Gastroesophageal sphincter (tissue), 3 donors: ENCODE measurements at regions not wholly inside any gene's neighbourhood (a gene's known extent, or its start where the extent isn't known, plus 50 kb on each side); places are given as distances from the start of the nearest gene placed in this dataset.

Experiments used
- CTCF ChIP-seq, 4 experiments: fragments of 200-600 bp in 2 of 4; fragments of 450-650 bp in 2 of 4; sonication (generic) in 1 of 4; IDR thresholded peaks; one replicate each; pipeline ENCODE4 v1.5.1; 2017 to 2019; ENCODE audit warnings: antibody characterized with exemption in 4 of 4, mild to moderate bottlenecking in 2 of 4, moderate library complexity in 2 of 4
- EP300 ChIP-seq: sonication (generic); formaldehyde crosslinking; IDR thresholded peaks from one replicate; pipeline ENCODE4 v1.6.1; 2017; ENCODE audit warnings: antibody characterized with exemption, mild to moderate bottlenecking
- POLR2A ChIP-seq, 2 donors: fragments of 450-650 bp; IDR thresholded peaks; one replicate each; pipeline ENCODE4 v1.6.1; 2017; ENCODE audit warnings: antibody characterized with exemption in 2 of 2, mild to moderate bottlenecking in 2 of 2, moderate library complexity in 1 of 2
- POLR2AphosphoS5 ChIP-seq: sonication (generic); formaldehyde crosslinking; IDR thresholded peaks from one replicate; pipeline ENCODE4 v1.6.1; 2017; ENCODE audit warnings: antibody characterized with exemption

- TF ChIP-seq CTCF (IDR thresholded peaks at IDR 0.05) (no peak), EP300 (no peak), POLR2A (IDR thresholded peaks at IDR 0.05) (no peak), POLR2AphosphoS5 (no peak)
Observed at GRCh38 chr9:20009606-20010005, 220.8 kb upstream of the SLC24A2 start.
